HG03575 (cell line): ENCODE measurements at regions not wholly inside any gene's neighbourhood (a gene's known extent, or its start where the extent isn't known, plus 50 kb on each side); places are given as distances from the start of the nearest gene placed in this dataset.

Experiments
- ATAC-seq: cut with Tn5 transposase; IDR thresholded peaks from one replicate; pipeline ENCODE4 v1.9.1; 2021; ENCODE audit not compliant: unreplicated experiment, insufficient number of reproducible peaks, low FRiP score; ENCODE audit errors: extremely low read depth

DNA sequence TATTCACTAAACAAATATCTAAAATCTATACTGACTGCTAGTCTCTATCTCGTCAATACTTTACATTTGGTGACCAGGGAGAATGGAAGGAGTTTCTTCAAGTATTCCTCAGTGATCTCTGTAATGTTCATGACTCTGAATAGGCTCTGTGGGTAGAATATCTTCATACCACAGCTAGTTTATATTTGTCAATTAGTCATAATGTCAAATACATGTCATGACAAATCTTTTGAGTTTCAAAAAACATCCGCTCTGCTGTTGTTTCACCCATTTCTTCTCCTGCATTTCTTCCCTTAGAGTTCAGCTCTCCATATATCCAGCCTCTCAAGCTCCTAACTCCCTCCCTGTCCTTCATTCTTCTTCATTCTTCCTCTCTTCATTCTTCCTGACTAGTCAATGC lies 206.5 kb upstream of the FANCL start:
- no peak for ATAC-seq

DNA sequence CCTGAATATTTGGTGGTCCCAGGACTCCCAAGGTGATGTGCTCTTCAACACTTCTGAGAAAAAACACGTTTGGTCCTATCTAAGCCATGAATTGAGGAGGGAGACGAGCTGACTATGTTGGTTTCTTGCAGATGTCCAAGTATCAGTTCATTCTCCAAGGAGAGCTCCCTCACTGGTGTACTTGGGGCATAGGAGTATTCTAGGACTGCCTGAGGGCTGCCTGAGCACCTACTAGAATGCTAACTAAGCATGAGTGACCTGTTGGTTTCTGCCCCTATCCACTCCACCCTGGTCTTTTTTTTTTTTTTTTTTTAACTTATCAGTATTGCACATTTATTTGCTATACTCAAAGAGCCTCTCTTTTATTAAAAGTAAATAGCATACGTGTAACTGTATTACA lies 200.5 kb upstream of the FANCL start:
- no peak for ATAC-seq

DNA sequence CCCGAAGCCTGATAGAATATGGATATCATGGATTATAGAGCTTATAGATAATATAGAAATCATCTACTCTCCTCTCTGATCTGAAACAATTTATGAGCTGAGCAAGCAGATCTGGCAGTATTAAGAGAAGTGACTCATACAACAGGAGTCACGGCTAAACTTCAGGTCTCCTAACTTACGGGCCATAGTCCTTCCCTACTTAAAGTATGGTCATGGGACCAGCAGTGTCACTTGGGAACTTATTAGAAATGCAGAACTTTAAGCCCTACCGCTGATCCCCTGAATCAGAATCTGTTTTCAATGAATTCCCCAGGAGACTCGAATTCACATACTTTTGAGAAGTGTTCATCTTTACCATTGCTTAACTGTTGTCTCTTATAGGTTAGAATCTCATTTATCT lies 195.7 kb upstream of the FANCL start:
- no peak for ATAC-seq

DNA sequence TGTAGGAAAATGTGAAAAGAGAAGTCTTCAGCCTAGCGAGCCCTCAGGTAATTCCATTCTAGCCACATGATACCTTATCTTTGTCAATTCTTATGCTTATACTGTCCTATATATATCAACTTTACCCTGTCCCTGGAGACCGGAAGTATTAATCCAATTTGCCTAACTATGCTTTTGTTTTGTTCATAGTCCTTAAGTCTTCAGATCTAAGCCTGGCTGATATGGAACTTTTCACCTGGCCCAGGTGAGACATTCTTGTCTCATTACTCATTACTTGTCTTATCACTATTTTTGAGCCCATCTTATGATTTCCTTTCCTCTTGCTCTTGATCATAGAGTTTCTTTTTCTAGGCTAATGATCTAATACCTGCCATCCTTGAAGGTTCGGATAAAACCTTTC lies 194.1 kb upstream of the FANCL start:
- no peak for ATAC-seq

DNA sequence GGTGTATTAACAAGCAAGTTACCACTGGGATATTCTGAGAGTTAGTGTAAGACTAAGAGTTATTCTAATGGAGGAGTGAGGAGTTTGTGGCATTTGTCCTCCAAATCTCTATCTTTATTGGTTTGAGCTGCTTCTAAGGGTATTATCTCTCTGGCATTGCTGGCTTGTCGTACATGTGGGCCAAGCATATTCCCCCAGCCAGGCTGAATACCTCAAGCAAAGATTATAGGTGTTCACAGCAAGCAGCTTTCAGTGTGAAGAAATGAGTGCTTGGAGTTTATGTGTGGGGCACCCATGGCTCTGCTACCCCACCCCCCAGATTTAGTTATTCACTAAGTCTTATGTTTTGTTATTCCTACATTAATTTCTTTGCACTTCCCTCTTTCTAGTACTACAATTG lies 193.6 kb upstream of the FANCL start:
- ATAC-seq, result no peak

DNA sequence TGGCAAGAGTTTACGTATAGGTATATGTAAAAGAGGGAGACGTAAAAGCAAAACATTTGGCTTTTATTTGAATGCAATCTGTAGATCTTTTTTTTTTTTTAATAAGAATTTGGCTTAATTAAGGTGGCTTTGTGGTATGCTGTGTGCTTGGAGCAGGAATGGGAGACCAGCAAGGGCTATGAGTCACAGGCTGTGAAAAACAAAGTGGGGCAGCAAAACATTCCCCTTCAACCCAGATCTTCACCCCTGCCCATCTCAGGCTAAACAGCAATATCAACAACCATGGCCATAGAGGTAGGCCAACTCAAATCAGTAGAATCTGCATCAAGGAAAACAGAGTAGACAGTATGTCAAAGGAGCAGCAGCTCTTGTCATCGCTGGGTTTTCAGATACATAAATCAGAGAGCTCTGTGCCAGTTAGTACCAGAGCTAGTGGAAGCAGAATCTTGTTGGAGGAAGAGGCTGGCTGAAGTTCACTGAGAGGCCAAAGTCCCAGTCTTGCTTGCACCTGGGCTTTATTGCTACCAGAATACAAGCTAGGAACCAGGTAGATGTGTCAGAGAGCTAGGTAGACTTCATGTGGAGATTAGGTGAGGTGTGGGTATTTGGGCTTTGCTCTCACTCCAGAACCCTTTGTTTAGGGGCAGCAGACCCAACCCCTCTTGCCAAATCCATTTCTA lies 191.5 kb upstream of the FANCL start:
- ATAC-seq, result no peak

DNA sequence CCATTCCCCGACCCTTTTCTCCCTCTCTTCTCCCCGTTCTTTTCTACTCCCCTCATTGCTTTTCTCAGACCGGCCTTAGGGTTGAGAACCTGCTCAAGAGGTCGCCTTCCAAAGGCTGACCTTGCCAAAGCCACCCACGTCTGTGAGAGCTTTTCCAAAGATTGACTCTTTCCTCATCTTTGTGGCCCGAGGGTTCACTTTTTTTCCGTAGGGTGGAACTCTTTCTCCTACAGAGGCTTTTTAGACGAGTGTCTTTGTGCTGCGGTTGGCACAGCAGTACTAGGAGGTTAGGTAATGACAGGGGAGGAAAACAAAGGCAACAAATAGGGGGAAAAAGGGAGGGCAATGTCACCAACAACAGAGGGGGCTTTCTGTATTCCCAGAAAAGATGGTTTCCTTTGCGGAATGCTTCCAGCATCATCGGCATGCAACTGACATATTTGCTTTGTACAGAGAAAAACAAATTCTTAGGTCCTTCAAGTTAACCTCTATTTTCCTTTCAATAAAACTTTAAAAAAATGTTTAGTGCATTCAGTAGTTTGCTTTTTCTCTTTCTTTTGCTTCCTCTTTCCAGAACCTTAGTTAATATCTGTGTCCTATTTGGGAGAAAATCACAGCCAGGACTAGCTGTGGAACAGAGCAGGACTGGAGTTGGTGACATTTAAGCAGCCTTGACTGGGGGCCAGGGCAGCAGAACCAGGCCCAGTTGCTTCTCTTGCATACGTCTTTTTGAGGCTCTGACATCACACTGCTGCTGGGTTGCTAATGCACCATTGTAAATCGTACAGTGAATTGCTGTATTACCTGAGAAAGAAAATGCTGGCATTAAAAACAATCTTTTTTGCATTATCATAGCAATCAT lies 188.1 kb upstream of the FANCL start:
- no peak for ATAC-seq

DNA sequence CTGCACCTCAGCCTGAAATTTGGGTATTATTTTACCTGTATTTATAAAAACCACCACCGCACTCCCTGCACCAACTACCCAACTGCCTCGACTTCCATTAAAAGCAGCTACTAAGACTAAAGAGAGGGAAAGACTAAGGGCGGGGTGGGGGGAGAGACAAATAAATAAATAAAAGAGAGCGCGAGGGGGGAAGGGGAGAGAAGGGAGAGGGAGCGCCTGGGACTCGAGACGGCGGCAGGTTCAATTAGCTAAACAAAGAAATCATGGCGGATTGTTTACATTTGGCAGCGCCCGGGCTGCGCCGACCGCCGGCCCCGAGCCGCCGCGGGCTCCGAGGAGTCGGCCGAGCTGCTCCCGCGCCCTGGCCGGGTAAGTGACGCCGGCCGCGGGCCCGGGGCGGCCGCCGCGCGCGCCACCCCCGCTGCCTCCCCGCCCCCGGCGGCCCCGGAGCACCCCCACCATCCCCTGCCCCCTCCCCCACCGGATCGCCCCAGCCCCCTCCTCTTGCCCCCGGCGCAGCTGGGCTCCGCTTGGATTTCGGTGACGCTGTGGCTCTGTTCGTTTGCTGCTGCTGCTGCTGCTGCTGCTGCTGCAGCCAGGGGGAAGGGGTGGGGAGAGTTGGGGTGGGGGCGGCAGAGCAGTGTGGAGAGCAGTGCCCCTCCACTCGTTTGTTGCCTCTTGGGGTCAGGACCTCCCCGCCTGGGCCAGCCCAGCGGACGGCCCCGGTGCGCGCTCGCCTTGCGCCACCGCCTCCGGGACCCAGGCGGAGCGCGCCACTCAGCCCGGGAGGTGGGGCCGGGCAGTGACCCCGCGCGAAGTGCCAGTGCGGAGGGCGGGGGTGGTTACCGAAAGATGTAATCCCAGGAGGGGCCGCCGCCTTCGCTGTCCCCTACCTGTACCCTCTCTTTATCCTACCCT lies 187.2 kb upstream of the FANCL start:
- ATAC-seq, result no peak

DNA sequence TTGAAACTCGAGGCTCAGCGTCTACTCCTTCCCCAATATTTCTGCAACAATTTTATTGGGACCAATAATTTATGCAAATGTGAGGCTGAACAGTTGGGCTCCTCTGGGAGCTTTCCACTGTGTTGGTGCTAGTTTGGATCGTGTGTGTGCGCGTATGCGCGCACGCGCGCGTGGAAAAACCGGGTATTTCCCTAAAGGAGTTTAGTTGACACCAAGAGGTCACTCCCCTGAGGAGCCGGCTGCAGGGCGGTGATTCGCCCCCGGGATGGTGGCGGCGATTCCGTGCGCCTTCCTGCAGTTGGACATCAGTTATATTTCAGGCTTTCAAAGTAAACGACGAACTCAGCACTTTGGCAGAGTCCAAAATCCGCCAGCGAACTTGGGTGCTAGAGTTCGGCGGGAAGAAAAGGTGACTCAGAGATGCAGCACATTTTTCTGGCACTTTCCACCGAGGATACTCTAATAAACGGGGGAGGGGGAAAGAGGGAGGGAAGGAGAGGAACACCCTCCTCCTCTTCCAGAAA lies 186.5 kb upstream of the FANCL start:
- no peak for ATAC-seq

DNA sequence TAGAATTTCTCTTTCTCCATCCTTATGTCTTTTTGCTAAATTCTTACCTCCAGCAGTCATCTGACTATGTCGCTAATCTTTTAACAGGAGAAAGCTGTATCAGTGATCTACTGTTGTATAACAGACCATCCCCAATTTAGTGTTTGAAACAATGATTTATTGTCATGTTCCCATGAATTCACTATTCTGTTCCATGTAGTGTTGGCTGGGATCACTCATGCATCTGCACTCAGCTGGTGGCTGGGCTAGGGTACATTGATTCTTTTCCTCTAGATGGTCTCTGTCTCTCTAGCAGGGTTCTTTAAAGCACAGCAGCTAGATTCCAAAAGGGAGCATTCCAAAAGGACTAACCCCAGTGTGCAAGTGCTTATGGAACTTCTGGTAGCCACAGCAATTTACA lies 184.2 kb upstream of the FANCL start:
- no peak for ATAC-seq

DNA sequence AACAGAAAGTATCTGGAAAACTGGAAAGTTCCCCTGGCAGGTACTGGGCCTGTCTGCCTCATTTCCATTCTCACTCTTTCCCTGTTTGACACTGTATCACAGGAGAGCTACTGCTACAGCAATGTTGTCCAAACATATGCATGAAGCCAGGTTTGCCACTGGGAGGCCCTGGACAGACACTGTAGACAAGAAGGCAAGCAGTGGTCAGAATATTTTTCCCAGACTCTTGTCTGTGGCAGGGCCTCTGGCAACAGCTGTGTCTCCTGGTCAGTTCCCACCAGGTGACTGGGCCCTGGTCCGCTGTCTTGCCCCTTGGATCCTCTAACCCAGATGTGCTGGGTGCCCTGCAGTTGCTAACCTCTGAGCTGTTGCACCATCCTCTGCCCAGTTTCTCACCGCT lies 178.9 kb upstream of the FANCL start:
- no peak for ATAC-seq

DNA sequence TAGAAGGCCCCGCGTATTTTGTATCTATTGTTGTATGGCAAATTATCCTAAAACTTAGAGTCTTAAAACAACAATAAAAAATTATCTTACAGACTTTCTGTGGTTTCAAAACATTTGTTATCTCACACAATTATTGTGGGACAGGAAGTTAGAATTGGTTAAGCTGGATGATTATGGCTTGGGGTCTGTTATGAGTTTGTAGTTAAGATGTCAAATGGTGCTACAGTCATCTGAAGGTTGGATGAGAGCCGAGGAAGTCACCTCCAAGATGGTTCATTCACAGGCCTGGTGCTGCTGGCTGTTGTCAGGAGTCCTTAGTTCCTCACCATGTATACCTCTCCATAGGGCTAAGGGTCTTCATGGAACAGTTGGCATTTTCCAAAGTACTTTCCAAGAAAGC lies 175.6 kb upstream of the FANCL start:
- no peak for ATAC-seq

DNA sequence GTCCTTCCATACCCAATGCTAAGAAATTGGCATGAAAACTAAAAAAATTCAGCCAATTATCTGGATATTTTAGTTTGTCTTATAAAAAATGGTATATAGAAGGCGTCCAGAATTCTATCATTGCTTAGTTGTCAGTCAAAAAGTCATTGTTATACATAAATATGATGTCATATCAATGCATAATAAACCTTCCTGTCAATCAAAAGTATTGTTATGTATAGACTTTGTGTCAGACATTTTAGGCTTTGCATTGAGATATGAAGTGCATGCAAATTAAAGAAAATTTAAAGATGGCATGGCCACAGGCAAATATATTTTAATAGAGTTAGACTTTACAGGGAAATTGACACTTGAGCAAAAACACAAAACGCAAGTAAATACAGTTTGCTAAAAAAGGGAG lies 173.4 kb upstream of the FANCL start:
- no peak for ATAC-seq

DNA sequence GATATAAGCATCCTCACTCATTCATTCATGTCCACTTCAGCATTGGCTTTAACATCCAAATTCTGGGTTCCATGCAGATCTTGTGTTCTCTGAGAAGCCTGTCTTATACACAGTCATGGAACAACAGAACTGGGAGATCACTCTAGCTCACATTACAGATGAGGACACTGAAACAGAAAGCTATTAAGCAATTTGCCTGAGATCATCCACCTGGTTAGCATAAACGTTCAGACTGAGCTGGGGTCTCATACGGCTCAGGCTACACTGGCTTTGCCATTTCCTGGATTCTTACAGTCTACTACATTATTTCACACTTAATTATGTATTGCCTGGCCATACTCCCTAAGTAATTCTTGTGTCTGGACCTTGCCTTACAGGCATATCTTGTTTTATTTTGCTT lies 169.4 kb upstream of the FANCL start:
- no peak for ATAC-seq

DNA sequence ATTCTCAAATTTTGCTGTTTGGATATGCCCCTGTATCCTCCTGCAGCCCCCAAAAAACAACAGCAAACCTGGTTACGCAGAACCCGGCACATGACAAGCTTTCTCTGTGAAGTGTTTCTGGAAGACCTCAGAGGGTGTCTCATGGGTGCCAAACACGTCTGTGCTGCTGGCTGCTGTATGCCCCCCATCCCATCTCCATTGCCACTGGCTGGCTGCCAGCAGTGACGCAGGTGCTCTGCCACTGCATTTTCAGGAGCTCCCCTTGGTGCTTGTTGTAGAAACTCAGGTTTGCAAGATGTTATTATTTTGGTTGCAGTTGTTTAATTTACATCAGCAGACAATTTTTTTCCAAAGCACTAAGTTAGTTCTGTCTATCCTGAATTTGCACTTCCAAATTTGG lies 166.4 kb upstream of the FANCL start:
- ATAC-seq, result no peak

DNA sequence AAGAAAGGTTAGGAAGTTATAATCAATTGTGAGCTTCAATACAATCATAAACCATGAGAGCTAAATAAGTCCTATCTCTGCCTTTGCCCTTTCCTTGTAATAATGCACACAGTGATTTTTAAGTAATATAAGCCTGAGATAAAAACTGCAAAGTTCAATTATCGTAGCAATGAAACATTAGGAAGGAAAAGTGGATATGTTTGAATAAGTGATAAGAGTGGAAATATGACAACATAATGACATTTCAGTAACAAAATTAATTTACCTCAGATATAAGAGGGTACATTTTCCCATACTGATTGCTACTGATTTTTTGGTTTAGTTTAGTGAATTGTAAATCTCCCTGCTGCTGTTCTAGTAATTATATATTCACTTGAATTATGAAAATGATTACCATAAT lies 164.2 kb upstream of the FANCL start:
- ATAC-seq, result no peak

DNA sequence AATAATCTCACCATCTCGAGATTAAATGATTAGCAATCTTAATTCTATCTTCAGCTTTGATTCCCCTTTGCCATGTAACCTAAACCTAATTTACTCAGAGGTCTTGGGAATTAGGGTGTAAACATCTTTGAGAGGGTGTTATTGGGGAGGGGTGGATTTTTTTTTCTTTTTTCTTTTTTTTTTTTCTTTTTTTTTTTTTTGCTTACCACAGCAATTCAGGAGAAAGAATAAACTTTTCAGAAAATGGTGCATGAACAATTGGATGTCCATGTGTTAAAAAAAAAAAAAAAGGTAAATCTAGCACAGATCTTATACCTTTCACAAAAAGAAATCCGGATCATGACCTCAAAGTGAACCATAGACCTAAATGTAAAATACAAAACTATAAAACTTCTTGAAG lies 160.8 kb upstream of the FANCL start:
- ATAC-seq, result no peak

DNA sequence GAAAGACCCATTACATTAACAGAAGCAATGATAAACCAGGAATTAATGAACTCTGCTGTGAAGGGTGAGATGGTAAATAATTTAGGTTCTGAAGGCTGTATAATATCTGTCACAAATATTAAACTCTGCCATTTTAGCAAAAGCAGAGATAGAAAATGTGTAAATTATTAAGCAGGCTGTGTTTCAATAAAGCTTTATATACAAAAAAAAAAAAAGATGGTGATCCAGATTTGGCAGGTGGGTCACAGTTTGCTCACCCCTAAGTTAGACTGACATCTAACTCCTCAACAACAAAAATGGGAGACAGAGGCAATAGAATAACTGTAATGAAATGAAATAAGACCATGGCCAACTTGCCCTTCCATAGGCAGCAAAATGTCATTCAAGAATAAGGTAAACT lies 157.3 kb upstream of the FANCL start:
- no peak for ATAC-seq

DNA sequence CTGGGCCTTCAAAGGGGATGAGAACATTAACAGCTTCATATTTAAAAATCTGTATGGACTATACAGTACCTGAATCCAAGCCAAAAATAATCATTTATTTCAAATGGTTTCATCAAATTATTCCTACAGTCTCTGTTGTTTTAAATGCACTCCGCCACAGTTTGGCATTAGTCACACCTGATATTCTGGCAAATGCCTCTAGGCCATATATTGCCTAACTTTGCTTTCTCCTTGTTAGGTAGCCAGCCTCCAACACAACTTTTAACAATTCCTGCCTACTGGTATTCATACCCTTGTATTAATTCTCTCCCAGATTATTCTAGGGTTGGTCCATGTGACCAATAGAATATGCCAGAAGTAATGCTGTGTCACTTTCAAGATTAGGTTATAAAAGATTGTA lies 146.6 kb upstream of the FANCL start:
- ATAC-seq, result no peak
